H1 (cell line): ENCODE measurements at regions not wholly inside any gene's neighbourhood (a gene's known extent, or its start where the extent isn't known, plus 50 kb on each side); places are given as distances from the start of the nearest gene placed in this dataset.
A peak's percentile ranks its signal among the peaks of the same experiment; 100 is the strongest.

Source experiments
- CTCF ChIA-PET: fragments of 300-600 bp; sonication (Branson Sonifier 250); formaldehyde crosslinking; loops from one replicate; lab custom pipeline; 2021; ENCODE audit not compliant: partially characterized antibody; lab: Charles Lee
- POLR2A ChIA-PET: fragments of 300-600 bp; sonication (Branson Sonifier 250); formaldehyde crosslinking; loops from one replicate; lab custom pipeline; 2021; ENCODE audit warnings: inconsistent platforms; ENCODE audit not compliant: partially characterized antibody; lab: Charles Lee
- DNase-seq, 2 experiments: peaks; one replicate each; pipeline versions ENCODE4 v3.0.0 to v3.0.0-alpha.2; 2010 to 2022; ENCODE audit warnings: low spot score in 2 of 2, low read depth in 1 of 2, mixed read lengths in 1 of 2
- FAIRE-seq: peaks from 2 replicates; lab custom pipeline; 2011; peaks lifted over from hg19 to GRCh38; lab: Jason Lieb, UNC
- H2AFZ ChIP-seq: 2 replicates; pipeline ENCODE4 v1.8.1; 2012; ENCODE audit warnings: low read length, inconsistent platforms
- H2AK5ac ChIP-seq: 2 replicates; pipeline ENCODE4 v1.6.1; 2013; ENCODE audit warnings: low read depth, low read length
- H2BK120ac ChIP-seq: replicated peaks from 2 replicates; pipeline ENCODE3; 2013; ENCODE audit warnings: low read depth, low read length, inconsistent platforms
- H2BK12ac ChIP-seq: 2 replicates; pipeline ENCODE4 v1.6.1; 2013; ENCODE audit warnings: low read depth, low read length
- H2BK15ac ChIP-seq: 2 replicates; pipeline ENCODE4 v1.6.1; 2013; ENCODE audit warnings: low read length
- H2BK20ac ChIP-seq: 2 replicates; pipeline ENCODE4 v1.6.1; 2013; ENCODE audit warnings: low read length
- H2BK5ac ChIP-seq: 2 replicates; pipeline ENCODE4 v1.6.1; 2013; ENCODE audit warnings: low read depth, low read length
- H3K14ac ChIP-seq: 2 replicates; pipeline ENCODE4 v1.6.1; 2013; ENCODE audit warnings: inconsistent platforms; ENCODE audit not compliant: insufficient read length
- H3K18ac ChIP-seq: 2 replicates; pipeline ENCODE4 v1.6.1; 2013; ENCODE audit warnings: low read length; ENCODE audit errors: extremely low read depth
- H3K23ac ChIP-seq: 2 replicates; pipeline ENCODE4 v1.6.1; 2013; ENCODE audit warnings: inconsistent platforms; ENCODE audit not compliant: insufficient read length
- H3K23me2 ChIP-seq: 2 replicates; pipeline ENCODE4 v1.6.1; 2013; ENCODE audit warnings: low read depth, low read length
- H3K27ac ChIP-seq: 2 replicates; pipeline ENCODE4 v1.6.1; 2011; ENCODE audit warnings: low read depth, low read length, inconsistent platforms
- H3K27me3 ChIP-seq, 4 experiments: replicated peaks in 1 of 4; 1 replicate in 1 of 4; 2 replicates in 3 of 4; pipeline versions ENCODE4 v1.6.1 to v1.8.1; 2011 to 2013; ENCODE audit warnings: low read length in 3 of 4, mild to moderate bottlenecking in 3 of 4, inconsistent platforms in 2 of 4, mixed read lengths in 2 of 4, moderate library complexity in 1 of 4; ENCODE audit not compliant: control insufficient read depth in 3 of 4, insufficient read depth in 3 of 4; ENCODE audit errors: extremely low read depth in 1 of 4
- H3K36me3 ChIP-seq, 4 experiments: 2 replicates each; pipeline versions ENCODE4 v1.6.1 to v1.8.1; 2011 to 2013; ENCODE audit warnings: mild to moderate bottlenecking in 4 of 4, low read length in 3 of 4, moderate library complexity in 2 of 4, control low read depth in 1 of 4, inconsistent platforms in 1 of 4; ENCODE audit not compliant: insufficient read depth in 4 of 4, control insufficient read depth in 2 of 4
- H3K4ac ChIP-seq: replicated peaks from 2 replicates; pipeline ENCODE3; 2013; ENCODE audit warnings: low read length, low read depth, mixed read lengths, inconsistent platforms; ENCODE audit not compliant: insufficient read length
- H3K4me1 ChIP-seq, 4 experiments: replicated peaks in 1 of 4; 1 replicate in 1 of 4; 2 replicates in 3 of 4; pipeline versions ENCODE4 v1.6.1 to v1.8.1; 2011 to 2013; ENCODE audit warnings: low read length in 3 of 4, inconsistent platforms in 2 of 4, mixed read lengths in 1 of 4; ENCODE audit not compliant: insufficient read depth in 4 of 4, control insufficient read depth in 3 of 4
- H3K4me2 ChIP-seq, 2 experiments: 2 replicates each; pipeline versions ENCODE4 v1.6.1 to v1.8.1; 2011 to 2013; ENCODE audit warnings: low read depth in 2 of 2, low read length in 2 of 2, control low read depth in 1 of 2, inconsistent platforms in 1 of 2, mild to moderate bottlenecking in 1 of 2; ENCODE audit not compliant: insufficient read depth in 1 of 2
- H3K4me3 ChIP-seq, 4 experiments: fragments of 200-600, 300-600 bp in 1 of 4; sonication (generic), shearing (Covaris generic), sonication (Bioruptor Twin) in 1 of 4; 2 replicates each; pipeline versions ENCODE4 v1.5.1 to v1.8.1; 2011 to 2016; ENCODE audit warnings: low read length in 4 of 4, low read depth in 3 of 4, control low read depth in 2 of 4, inconsistent platforms in 2 of 4, mild to moderate bottlenecking in 2 of 4, mixed read lengths in 1 of 4, moderate library complexity in 1 of 4; ENCODE audit not compliant: insufficient read depth in 2 of 4; ENCODE audit errors: extremely low read depth in 1 of 4
- H3K56ac ChIP-seq: replicated peaks from 2 replicates; pipeline ENCODE3; 2013; ENCODE audit warnings: low read depth, mild to moderate bottlenecking, mixed read lengths, low read length, inconsistent platforms; ENCODE audit not compliant: insufficient read length
- H3K79me1 ChIP-seq: 2 replicates; pipeline ENCODE4 v1.6.1; 2013; ENCODE audit warnings: low read depth, low read length, control low read depth
- H3K79me2 ChIP-seq, 2 experiments: 2 replicates each; pipeline versions ENCODE4 v1.6.1 to v1.8.1; 2012 to 2013; ENCODE audit warnings: low read length in 2 of 2, mild to moderate bottlenecking in 2 of 2, inconsistent platforms in 1 of 2; ENCODE audit not compliant: insufficient read depth in 2 of 2, control insufficient read depth in 1 of 2
- H3K9ac ChIP-seq, 4 experiments: replicated peaks in 1 of 4; 1 replicate in 1 of 4; 2 replicates in 3 of 4; pipeline versions ENCODE4 v1.6.1 to v1.8.1; 2011 to 2013; ENCODE audit warnings: low read depth in 3 of 4, low read length in 3 of 4, control low read depth in 2 of 4, mild to moderate bottlenecking in 2 of 4, moderate library complexity in 2 of 4, inconsistent platforms in 1 of 4; ENCODE audit errors: extremely low read depth in 1 of 4
- H3K9me3 ChIP-seq, 2 experiments: 2 replicates each; pipeline versions ENCODE4 v1.6.1 to v1.8.1; 2012 to 2013; ENCODE audit warnings: mild to moderate bottlenecking in 2 of 2, moderate library complexity in 2 of 2, control low read depth in 1 of 2, inconsistent platforms in 1 of 2, low read depth in 1 of 2, low read length in 1 of 2, mixed read lengths in 1 of 2; ENCODE audit not compliant: insufficient read depth in 2 of 2
- H4K20me1 ChIP-seq, 2 experiments: replicated peaks in 1 of 2; 2 replicates each; pipeline versions ENCODE3 to v1.8.1; 2011 to 2013; ENCODE audit warnings: inconsistent platforms in 2 of 2, low read length in 2 of 2, mild to moderate bottlenecking in 1 of 2; ENCODE audit not compliant: insufficient read depth in 2 of 2, control insufficient read depth in 1 of 2
- H4K5ac ChIP-seq: 2 replicates; pipeline ENCODE4 v1.6.1; 2013; ENCODE audit warnings: low read length, low read depth, mixed read lengths, inconsistent platforms; ENCODE audit not compliant: insufficient read length
- H4K8ac ChIP-seq: 2 replicates; pipeline ENCODE4 v1.8.0; 2013; ENCODE audit warnings: mild to moderate bottlenecking, moderate library complexity, low read length, inconsistent platforms; ENCODE audit not compliant: insufficient read depth; ENCODE audit errors: extremely low read depth
- H4K91ac ChIP-seq: replicated peaks from 2 replicates; pipeline ENCODE3; 2013; ENCODE audit warnings: low read length, mixed read lengths, inconsistent platforms; ENCODE audit not compliant: insufficient read length
- SRF ChIP-seq: IDR thresholded peaks from 2 replicates; pipeline ENCODE4 v1.6.1; 2011; ENCODE audit warnings: mild to moderate bottlenecking, low read depth, low read length, moderate library complexity
- TEAD4 ChIP-seq: IDR thresholded peaks from 2 replicates; pipeline ENCODE4 v1.6.1; 2012; ENCODE audit warnings: low read depth, low read length, inconsistent platforms, mixed read lengths
- WGBS, 2 experiments: shearing (Covaris generic) in 1 of 2; methylation state at CpG; one replicate each; pipeline versions ENCODE4 v1.1.6 to v1.1.7; 2013 to 2015; ENCODE audit warnings: low lambda C conversion rate in 2 of 2, mixed read lengths in 2 of 2, inconsistent platforms in 1 of 2, low coverage in 1 of 2, missing lambda C conversion rate in 1 of 2; ENCODE audit not compliant: insufficient replicate concordance in 2 of 2, insufficient coverage in 1 of 2, insufficient read length in 1 of 2; ENCODE audit errors: extremely low coverage in 1 of 2, missing lambda C conversion rate in 1 of 2; 5-methylcytosine and 5-hydroxymethylcytosine counted together

- H3K23ac ChIP-seq, result no peak overlapping the region
- no peak overlapping the region for H2BK120ac ChIP-seq
- H3K56ac ChIP-seq, result no peak overlapping the region
- H4K91ac ChIP-seq, result no peak overlapping the region
- no peak for DNase-seq
- no peak overlapping the region for H3K27ac ChIP-seq
- no peaks in the 10 kb centered on the region for H3K9me3 ChIP-seq
- no peak overlapping the region for H4K8ac ChIP-seq
- POLR2A ChIA-PET, result no interaction called here
- H3K36me3 ChIP-seq, result no peaks in the 10 kb centered on the region
- H3K4ac ChIP-seq, result no peak overlapping the region
- no peak overlapping the region for H3K9ac ChIP-seq
- no peak overlapping the region for H4K5ac ChIP-seq
- H4K20me1 ChIP-seq, result no peaks in the 10 kb centered on the region
- H2BK20ac ChIP-seq, result no peak overlapping the region
- 100% methylated on average over 1 of the region's 1 CpG; no CpG with 5 or more reads in 1 of the 2 experiments for WGBS, 2 experiments
- H3K14ac ChIP-seq, result no peak overlapping the region
- H3K4me3 ChIP-seq, result no peak overlapping the region
- H2AK5ac ChIP-seq, result no peak overlapping the region
- no peak overlapping the region for H2BK12ac ChIP-seq
- no peaks in the 10 kb centered on the region for H3K4me1 ChIP-seq
- H2AFZ ChIP-seq, result peak overlapping the region; percentile 88; the same call in 1 of the 2 replicates
- H3K79me1 ChIP-seq, result no peaks in the 10 kb centered on the region
- H3K4me2 ChIP-seq, result no peak overlapping the region
- H2BK5ac ChIP-seq, result no peak overlapping the region
- no peaks in the 10 kb centered on the region for H3K79me2 ChIP-seq
- TF ChIP-seq SRF (no peak), TEAD4 (no peak)
- H2BK15ac ChIP-seq, result no peak overlapping the region
- H3K23me2 ChIP-seq, result no peaks in the 10 kb centered on the region
- H3K18ac ChIP-seq, result no peak overlapping the region
- FAIRE-seq, result no peak
- H3K27me3 ChIP-seq, result no peaks in the 10 kb centered on the region
- CTCF ChIA-PET, result interaction anchor here (0.9 to 2.3 kb wide), 2 partner anchors 46 to 213 kb away, joined by 3 to 7 read pairs; no protein-coding TSS in a partner anchor
Observed at GRCh38 chr3:107124885-107125284, 252.4 kb upstream of the CCDC54 start.
